RWPE2 (cell line): ENCODE measurements at regions not wholly inside any gene's neighbourhood (a gene's known extent, or its start where the extent isn't known, plus 50 kb on each side); places are given as distances from the start of the nearest gene placed in this dataset.

Experiments
- ATAC-seq: fragments of 200-7000 bp; cut with Tn5 transposase; 3 replicates; pipeline ENCODE4 v1.9.1; 2021; ENCODE audit warnings: low read depth
- DNase-seq: peaks from one replicate; pipeline ENCODE4 v3.0.0-alpha.2; 2020; ENCODE audit warnings: low spot score
- H3K27ac ChIP-seq: fragments of 450-650 bp; 2 replicates; pipeline ENCODE4 v1.5.1; 2017; ENCODE audit warnings: mild to moderate bottlenecking; ENCODE audit not compliant: poor library complexity, severe bottlenecking
- H3K27me3 ChIP-seq: fragments of 250-450 bp; sonication (Bioruptor Pico); 2 replicates; pipeline ENCODE4 v1.5.1; 2021; ENCODE audit warnings: mild to moderate bottlenecking, moderate library complexity; ENCODE audit not compliant: insufficient read depth, poor library complexity, severe bottlenecking
- H3K36me3 ChIP-seq: fragments of 250-450 bp; sonication (Bioruptor Pico); 2 replicates; pipeline ENCODE4 v1.5.1; 2020; ENCODE audit warnings: low read depth, mild to moderate bottlenecking, moderate library complexity
- H3K4me1 ChIP-seq: fragments of 250-450 bp; sonication (Bioruptor Pico); 2 replicates; pipeline ENCODE4 v1.5.1; 2021; ENCODE audit warnings: mild to moderate bottlenecking, moderate library complexity; ENCODE audit not compliant: insufficient read depth, poor library complexity, severe bottlenecking
- H3K4me3 ChIP-seq: fragments of 250-450 bp; sonication (Bioruptor Pico); 2 replicates; pipeline ENCODE4 v1.5.1; 2021; ENCODE audit warnings: mild to moderate bottlenecking, moderate library complexity; ENCODE audit not compliant: severe bottlenecking
- H3K9me3 ChIP-seq: fragments of 250-450 bp; sonication (Bioruptor Pico); 2 replicates; pipeline ENCODE4 v1.5.1; 2021; ENCODE audit warnings: mild to moderate bottlenecking, moderate library complexity; ENCODE audit not compliant: severe bottlenecking
- CTCF ChIP-seq: fragments of 450-650 bp; IDR thresholded peaks from one replicate; pipeline ENCODE4 v1.5.1; 2017; ENCODE audit warnings: mild to moderate bottlenecking, moderate library complexity; ENCODE audit not compliant: poor library complexity, severe bottlenecking

GRCh38 chr20:56786503-56786902 is 157.4 kb downstream of the TFAP2C start:
- peak overlapping the region; percentile 98 for H3K27ac ChIP-seq
- H3K36me3 ChIP-seq: no peaks in the 10 kb centered on the region
- no peaks in the 10 kb centered on the region for H3K9me3 ChIP-seq
- no peak for TF ChIP-seq CTCF
- H3K4me3 ChIP-seq: no peak overlapping the region
- peaks cover 38% of the 10 kb centered on the region for H3K4me1 ChIP-seq
- H3K27me3 ChIP-seq: no peaks in the 10 kb centered on the region
- ATAC-seq (no peak), DNase-seq (no peak)

GRCh38 chr20:56788041-56788670 is 159.1 kb downstream of the TFAP2C start:
- H3K27me3 ChIP-seq: no peaks in the 10 kb centered on the region
- DNase-seq: peak; percentile 97

GRCh38 chr20:56788671-56789610 is 159.8 kb downstream of the TFAP2C start:
- peaks cover 34% of the 10 kb centered on the region for H3K4me1 ChIP-seq
- H3K27me3 ChIP-seq: no peaks in the 10 kb centered on the region
- H3K27ac ChIP-seq: peak overlapping the region; percentile 98
- ATAC-seq (peak; percentile 3; the same call in 2 of the 3 replicates), DNase-seq (peak; percentile 65)
- H3K4me3 ChIP-seq: no peak overlapping the region
- H3K9me3 ChIP-seq: no peaks in the 10 kb centered on the region
- no peaks in the 10 kb centered on the region for H3K36me3 ChIP-seq
- no peak for TF ChIP-seq CTCF

More at GRCh38 chr20:56788041-56788670, 159.1 kb downstream of the TFAP2C start:
- Histone ChIP-seq H3K9me3 (no peaks in the 10 kb centered on the region), H3K36me3 (no peaks in the 10 kb centered on the region), H3K27ac (peak overlapping the region; percentile 98), H3K4me1 (peaks cover 38% of the 10 kb centered on the region), H3K4me3 (no peak overlapping the region)
- peak; percentile 32 for TF ChIP-seq CTCF
- ATAC-seq: peak; percentile 84

GRCh38 chr20:56793916-56794315 is 164.8 kb downstream of the TFAP2C start:
- ATAC-seq (no peak), DNase-seq (peak; percentile 73)
- Histone ChIP-seq H3K36me3 (no peaks in the 10 kb centered on the region), H3K4me3 (no peak overlapping the region), H3K27ac (no peak overlapping the region), H3K27me3 (no peaks in the 10 kb centered on the region), H3K4me1 (peaks cover 11% of the 10 kb centered on the region), H3K9me3 (peaks cover 3% of the 10 kb centered on the region)
- TF ChIP-seq CTCF: no peak
